Kidney tubule cell (primary cell): ENCODE measurements at regions not wholly inside any gene's neighbourhood (a gene's known extent, or its start where the extent isn't known, plus 50 kb on each side); places are given as distances from the start of the nearest gene placed in this dataset.

Experiments used
- DNase-seq: peaks from one replicate; pipeline ENCODE4 v3.0.0-alpha.2; 2018; ENCODE audit warnings: low spot score

- DNase-seq, result no peak
Measured at GRCh38 chr1:193791746-193792145, 605.3 kb upstream of the B3GALT2 start.

- DNase-seq, result no peak
Measured at GRCh38 chr1:193787061-193787460, 600.6 kb upstream of the B3GALT2 start.

GRCh38 chr1:193785850-193786420 lies 599.5 kb upstream of the B3GALT2 start:
- no peak for DNase-seq

GRCh38 chr1:193774536-193775323 lies 588.3 kb upstream of the B3GALT2 start:
- DNase-seq, result no peak

GRCh38 chr1:193771596-193771995 lies 585.2 kb upstream of the B3GALT2 start:
- no peak for DNase-seq

GRCh38 chr1:193769651-193770050 lies 583.2 kb upstream of the B3GALT2 start:
- no peak for DNase-seq

GRCh38 chr1:193767886-193768285 lies 581.5 kb upstream of the B3GALT2 start:
- DNase-seq, result peak; percentile 55

GRCh38 chr1:193766329-193766728 lies 579.9 kb upstream of the B3GALT2 start:
- no peak for DNase-seq

GRCh38 chr1:193763266-193763665 lies 576.9 kb upstream of the B3GALT2 start:
- no peak for DNase-seq

GRCh38 chr1:193762236-193762635 lies 575.8 kb upstream of the B3GALT2 start:
- DNase-seq, result no peak

- no peak for DNase-seq
Measured at GRCh38 chr1:193755441-193755840, 569.0 kb upstream of the B3GALT2 start.

- DNase-seq, result peak; percentile 4
Measured at GRCh38 chr1:193754732-193755427, 568.5 kb upstream of the B3GALT2 start.

GRCh38 chr1:193754151-193754550 lies 567.7 kb upstream of the B3GALT2 start:
- no peak for DNase-seq

GRCh38 chr1:193753038-193753756 lies 566.8 kb upstream of the B3GALT2 start:
- DNase-seq, result no peak

- DNase-seq, result no peak
Measured at GRCh38 chr1:193749868-193750267, 563.5 kb upstream of the B3GALT2 start.

GRCh38 chr1:193747579-193747978 lies 561.2 kb upstream of the B3GALT2 start:
- DNase-seq, result peak; percentile 13

- DNase-seq, result no peak
Measured at GRCh38 chr1:193741228-193741627, 554.8 kb upstream of the B3GALT2 start.

- no peak for DNase-seq
Measured at GRCh38 chr1:193740762-193741161, 554.3 kb upstream of the B3GALT2 start.

- DNase-seq, result no peak
Measured at GRCh38 chr1:193736507-193736906, 550.1 kb upstream of the B3GALT2 start.

GRCh38 chr1:193733674-193734073 lies 547.3 kb upstream of the B3GALT2 start:
- DNase-seq, result no peak

- no peak for DNase-seq
Measured at GRCh38 chr1:193730017-193730416, 543.6 kb upstream of the B3GALT2 start.

GRCh38 chr1:193729429-193729828 lies 543.0 kb upstream of the B3GALT2 start:
- DNase-seq, result no peak

- DNase-seq, result no peak
Measured at GRCh38 chr1:193727850-193728249, 541.4 kb upstream of the B3GALT2 start.
